GM12892 (cell line): ENCODE measurements at regions not wholly inside any gene's neighbourhood (a gene's known extent, or its start where the extent isn't known, plus 50 kb on each side); places are given as distances from the start of the nearest gene placed in this dataset.

Experiments
- DNase-seq: peaks from one replicate; pipeline ENCODE4 v3.0.0; 2011; ENCODE audit not compliant: insufficient read length
- FAIRE-seq: peaks from 2 replicates; lab custom pipeline; 2011; peaks lifted over from hg19 to GRCh38; lab: Jason Lieb, UNC
- POLR2A ChIP-seq: IDR thresholded peaks from 2 replicates; pipeline ENCODE4 v1.6.1; 2011; ENCODE audit warnings: low read depth, low read length, control low read depth
- POLR2AphosphoS5 ChIP-seq: IDR thresholded peaks from 2 replicates; pipeline ENCODE4 v1.6.1; 2011; ENCODE audit warnings: low read depth, low read length, control low read depth
- TAF1 ChIP-seq: IDR thresholded peaks from 2 replicates; pipeline ENCODE4 v1.6.1; 2011; ENCODE audit warnings: low read depth, mild to moderate bottlenecking, control low read depth, low read length, borderline replicate concordance

DNA sequence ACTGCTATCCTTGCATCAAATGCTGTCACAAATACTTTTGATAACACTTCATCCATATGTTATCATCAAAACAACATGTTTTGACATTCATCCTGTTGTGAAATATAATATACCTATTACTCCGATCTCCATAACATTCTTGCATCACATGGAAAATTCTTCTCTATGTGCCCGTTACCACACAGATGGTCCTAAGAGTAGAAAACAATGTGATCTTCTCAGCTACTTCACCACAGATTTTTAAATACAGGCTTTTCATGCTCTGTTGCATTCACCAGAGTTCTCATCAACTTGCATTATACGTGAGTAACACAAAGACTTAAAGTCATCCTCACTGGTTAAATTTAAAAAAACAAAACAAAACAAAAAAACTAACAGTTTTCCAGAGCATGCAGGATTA is 1603.3 kb upstream of the ZEB2 start:
- no peak for FAIRE-seq
- DNase-seq = no peak
- no peak for TF ChIP-seq TAF1
- TF ChIP-seq POLR2A = no peak
- no peak for TF ChIP-seq POLR2AphosphoS5

- no peak for TF ChIP-seq POLR2A
- DNase-seq (no peak), FAIRE-seq (no peak)
Observed at GRCh38 chr2:146119586-146119985, 1599.7 kb upstream of the ZEB2 start.

GRCh38 chr2:146108993-146109392 is 1589.1 kb upstream of the ZEB2 start:
- DNase-seq (no peak), FAIRE-seq (no peak)
- no peak for TF ChIP-seq POLR2AphosphoS5

DNA sequence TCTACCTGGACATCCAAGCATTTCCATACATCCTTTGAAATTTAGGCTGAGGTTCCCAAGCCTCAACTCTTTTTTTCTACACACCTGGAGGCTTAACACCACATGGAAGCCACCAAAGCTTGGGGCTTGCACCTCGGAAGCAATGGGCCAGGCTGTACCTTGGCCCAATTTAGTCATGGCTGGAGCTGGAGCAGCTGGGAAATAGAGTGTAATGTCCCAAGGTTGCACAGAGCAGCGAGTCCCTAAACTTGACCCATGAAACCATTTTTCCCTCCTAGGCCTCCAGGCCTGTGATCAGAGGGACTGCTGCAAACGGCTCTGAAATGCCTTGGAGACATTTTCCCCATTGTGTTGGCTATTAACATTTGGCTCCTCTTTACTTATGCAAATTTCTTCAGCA is 1574.3 kb upstream of the ZEB2 start:
- no peak for FAIRE-seq
- TF ChIP-seq TAF1 (no peak), POLR2A (no peak), POLR2AphosphoS5 (no peak)

DNA sequence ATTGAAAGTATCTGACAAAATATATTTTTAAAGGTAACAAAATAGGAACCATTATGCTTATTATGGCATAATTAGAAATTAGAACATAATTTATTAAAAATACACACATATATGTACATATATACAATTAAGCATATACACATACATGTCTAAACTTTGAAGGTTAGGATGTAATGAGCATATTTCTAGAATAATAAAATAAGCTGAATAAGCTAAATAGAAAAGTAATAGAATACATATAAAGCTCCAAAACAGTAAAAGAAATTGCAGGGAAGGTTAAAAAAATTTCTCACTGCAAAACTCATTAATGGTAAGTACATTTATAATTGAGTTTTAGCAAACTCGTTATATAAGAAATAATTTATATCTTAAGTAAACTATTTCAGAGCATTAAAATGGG is 1561.5 kb upstream of the ZEB2 start:
- TF ChIP-seq TAF1 (no peak), POLR2A (no peak), POLR2AphosphoS5 (no peak)
- DNase-seq (no peak), FAIRE-seq (no peak)

More for the DNA sequence above, 1574.3 kb upstream of the ZEB2 start:
- no peak for DNase-seq

DNA sequence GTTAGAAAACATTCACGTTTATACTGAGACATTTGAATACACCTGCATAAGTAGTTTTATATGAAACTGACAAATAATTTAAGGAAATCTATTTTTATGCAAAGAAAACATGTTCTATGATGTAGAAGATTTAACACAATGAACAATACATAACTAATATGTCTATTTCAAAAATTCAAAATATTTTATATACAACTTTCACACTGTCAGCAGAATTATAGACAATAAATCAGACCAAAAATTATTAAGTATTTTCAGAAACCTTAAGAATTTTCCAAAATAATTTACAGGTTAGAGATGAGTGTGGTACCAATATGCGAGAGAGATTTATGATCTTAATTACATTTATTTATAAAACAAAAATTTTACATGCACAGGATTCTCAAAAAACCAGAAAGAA is 1561.0 kb upstream of the ZEB2 start:
- TF ChIP-seq POLR2A (no peak), POLR2AphosphoS5 (no peak), TAF1 (no peak)
- no peak for DNase-seq
- FAIRE-seq = no peak

DNA sequence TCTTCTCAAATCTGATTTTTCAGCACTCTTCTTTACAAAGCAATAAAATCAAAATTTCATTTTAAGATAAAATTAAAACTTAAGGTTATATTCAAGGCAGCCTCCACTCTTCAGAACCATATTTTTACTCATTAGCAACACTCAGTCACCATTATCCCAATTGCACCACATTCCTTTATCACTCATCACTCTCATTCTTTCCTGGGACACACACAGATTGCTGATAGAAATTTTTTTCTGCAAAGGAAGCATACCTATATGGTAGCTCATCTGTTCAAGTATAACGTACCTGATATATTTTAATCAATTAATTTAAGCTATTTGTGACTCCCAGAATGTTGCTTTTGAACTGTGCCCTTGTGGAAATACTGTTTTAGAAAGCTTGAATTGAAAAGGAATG is 1559.3 kb upstream of the ZEB2 start:
- DNase-seq (no peak), FAIRE-seq (no peak)

DNA sequence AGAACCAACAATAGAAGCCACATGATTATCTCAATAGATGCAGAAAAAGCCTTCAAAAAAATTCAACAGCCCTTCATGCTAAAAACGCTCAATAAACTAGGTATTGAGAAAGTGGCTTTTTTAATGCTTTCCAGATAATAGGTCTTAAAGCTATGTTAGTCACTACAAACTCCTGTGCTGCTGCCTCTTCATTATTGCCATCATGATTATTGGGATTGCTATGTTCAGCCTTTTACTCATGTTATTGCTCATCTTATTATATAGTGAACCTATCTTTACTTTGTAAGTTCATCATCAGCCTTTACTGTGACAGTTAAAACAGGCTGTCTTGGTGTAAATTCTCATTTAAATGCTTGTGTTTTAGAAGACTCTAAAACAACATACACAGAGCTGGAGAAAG is 1557.2 kb upstream of the ZEB2 start:
- no peak for FAIRE-seq
- DNase-seq = no peak
- no peak for TF ChIP-seq POLR2AphosphoS5
- TF ChIP-seq TAF1 = no peak
- no peak for TF ChIP-seq POLR2A

More for the DNA sequence above, 1559.3 kb upstream of the ZEB2 start:
- TF ChIP-seq POLR2AphosphoS5 (no peak), TAF1 (no peak), POLR2A (no peak)

- DNase-seq (no peak), FAIRE-seq (no peak)
- TF ChIP-seq POLR2A (no peak), POLR2AphosphoS5 (no peak)
Observed at GRCh38 chr2:146068051-146068450, 1548.1 kb upstream of the ZEB2 start.

GRCh38 chr2:146048141-146048540 is 1528.2 kb upstream of the ZEB2 start:
- FAIRE-seq = no peak
- no peak for DNase-seq
- TF ChIP-seq POLR2A = no peak
- TF ChIP-seq POLR2AphosphoS5 = no peak
- TF ChIP-seq TAF1 = no peak

DNA sequence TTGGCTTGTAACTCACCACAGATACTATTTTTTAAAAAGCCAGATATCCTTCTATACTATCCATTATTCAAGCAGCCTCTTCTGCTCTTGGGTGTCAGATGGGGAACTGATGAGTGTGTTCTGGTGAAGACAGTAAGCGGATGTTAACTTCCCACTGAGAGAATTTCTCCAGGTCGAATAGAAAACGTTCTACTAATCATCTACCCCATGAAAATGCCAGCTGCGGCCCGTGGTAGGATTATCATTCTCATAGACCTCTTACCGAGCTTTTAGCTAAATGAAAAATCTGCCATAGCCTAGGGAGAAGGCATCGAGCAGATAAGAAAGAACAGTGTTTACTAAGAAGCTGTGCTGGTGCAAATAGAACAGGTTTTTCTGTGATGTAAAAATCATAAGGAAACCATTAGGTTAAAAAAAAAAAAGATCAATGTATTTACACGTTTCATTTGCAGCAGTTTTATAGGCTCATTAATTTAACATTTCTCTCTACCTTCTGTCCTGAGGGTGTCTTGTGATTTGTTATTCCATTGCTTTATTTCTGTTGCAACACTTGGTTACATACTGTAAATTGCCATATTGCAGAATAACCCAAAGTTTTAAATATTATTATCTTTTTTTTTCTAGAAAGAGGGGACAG is 1521.5 kb upstream of the ZEB2 start:
- DNase-seq = no peak
- TF ChIP-seq POLR2AphosphoS5 (no peak), POLR2A (no peak), TAF1 (no peak)
- FAIRE-seq = no peak

DNA sequence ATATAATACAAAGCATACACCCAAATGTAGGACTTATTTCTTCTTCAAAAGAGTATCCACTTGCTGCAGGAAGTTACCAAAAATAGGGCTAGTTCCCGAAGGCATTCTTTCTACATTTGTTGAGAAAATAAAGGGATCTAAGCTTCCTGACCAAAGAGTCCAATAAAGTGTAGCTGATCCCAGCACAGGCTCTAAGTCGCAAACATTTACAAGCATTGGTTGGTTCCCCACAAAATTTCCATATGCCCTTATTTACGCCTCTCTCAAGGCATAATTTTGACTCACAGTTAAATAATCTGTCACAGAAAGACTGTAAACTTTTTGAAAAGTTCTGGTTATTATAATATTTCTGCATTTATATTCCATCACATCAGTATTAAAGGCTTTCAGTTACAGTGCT is 1520.1 kb upstream of the ZEB2 start:
- TF ChIP-seq POLR2AphosphoS5 (no peak), TAF1 (no peak), POLR2A (no peak)
- no peak for DNase-seq
- FAIRE-seq = no peak

GRCh38 chr2:146038014-146038413 is 1518.1 kb upstream of the ZEB2 start:
- TF ChIP-seq POLR2A = no peak
- no peak for TF ChIP-seq TAF1
- TF ChIP-seq POLR2AphosphoS5 = no peak
- DNase-seq (no peak), FAIRE-seq (no peak)
